ENCODE measurements at regions not wholly inside any gene's neighbourhood (a gene's known extent, or its start where the extent isn't known, plus 50 kb on each side); places are given as distances from the start of the nearest gene placed in this dataset.
"Not testable (repeated sequence)": the region's sequence is repeated elsewhere in the genome, so short reads cannot be mapped to it uniquely, and the experiment has no call there.

- Mint-ChIP-seq H3K27me3 (no peaks in the 10 kb centered on the region), H3K9me3 (peaks cover 48% of the 10 kb centered on the region), H3K4me1 (ENCODE audit: low read depth) (no peaks in the 10 kb centered on the region), H3K27ac (no peak overlapping the region), H3K4me3 (no peak overlapping the region), H3K36me3 (ENCODE audit: low read depth) (no peaks in the 10 kb centered on the region)
- intact Hi-C loops (cut with micrococcal nuclease) = no loop called here
These were observed 645.8 kb downstream of the C6orf118 start for GRCh38 chr6:164663634-164664033.

GRCh38 chr6:164661716-164662115, 647.7 kb downstream of the C6orf118 start:
- Mint-ChIP-seq H3K4me1 (ENCODE audit: low read depth) (no peaks in the 10 kb centered on the region), H3K36me3 (ENCODE audit: low read depth) (no peaks in the 10 kb centered on the region), H3K9me3 (peaks cover 51% of the 10 kb centered on the region), H3K27ac (no peak overlapping the region), H3K4me3 (no peak overlapping the region), H3K27me3 (no peaks in the 10 kb centered on the region)
- intact Hi-C loops (cut with micrococcal nuclease) = no loop called here

GRCh38 chr6:164660781-164661180, 648.6 kb downstream of the C6orf118 start:
- H3K36me3 Mint-ChIP-seq (ENCODE audit: low read depth) = no peaks in the 10 kb centered on the region

GRCh38 chr6:164640956-164641355, 668.4 kb downstream of the C6orf118 start:
- H3K4me3 Mint-ChIP-seq = no peak overlapping the region
- intact Hi-C loops (cut with micrococcal nuclease) = no loop called here
- no peak overlapping the region for H3K27ac Mint-ChIP-seq

More at GRCh38 chr6:164660781-164661180, 648.6 kb downstream of the C6orf118 start:
- Mint-ChIP-seq H3K4me3 (no peak overlapping the region), H3K9me3 (peaks cover 52% of the 10 kb centered on the region), H3K27me3 (no peaks in the 10 kb centered on the region), H3K27ac (no peak overlapping the region), H3K4me1 (ENCODE audit: low read depth) (no peaks in the 10 kb centered on the region)
- intact Hi-C loops (cut with micrococcal nuclease) = no loop called here

DNA sequence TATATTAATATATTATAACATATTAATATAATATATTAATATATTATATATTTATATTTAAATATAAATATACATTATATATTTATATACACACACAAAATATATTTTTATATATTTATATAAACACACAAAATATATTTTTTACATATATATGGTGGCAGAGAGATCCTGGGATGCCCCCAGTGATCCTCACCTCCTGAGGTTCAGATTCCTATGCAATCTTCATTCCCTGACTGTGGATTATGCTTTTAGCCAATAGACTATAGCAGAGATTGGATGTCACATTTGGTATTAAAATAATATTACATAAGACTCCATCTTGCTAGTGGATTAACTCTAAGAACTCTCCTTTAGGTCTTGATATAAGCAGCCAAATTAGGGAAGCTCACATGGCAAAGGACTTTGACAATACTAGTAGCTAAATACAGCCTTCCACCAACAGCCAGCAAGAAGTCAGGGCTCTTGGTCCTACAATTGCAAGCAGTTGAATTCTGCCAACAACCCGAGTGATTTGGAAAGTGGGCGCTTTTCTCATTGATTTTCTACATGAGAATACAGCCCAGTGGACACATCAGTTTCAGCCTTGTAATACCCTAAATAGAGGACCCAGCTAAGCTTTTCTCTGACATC, 681.0 kb downstream of the C6orf118 start:
- no peak overlapping the region for H3K27ac Mint-ChIP-seq
- intact Hi-C loops (cut with micrococcal nuclease) = no loop called here
- H3K27me3 Mint-ChIP-seq = no peaks in the 10 kb centered on the region

More at GRCh38 chr6:164640956-164641355, 668.4 kb downstream of the C6orf118 start:
- H3K4me1 Mint-ChIP-seq (ENCODE audit: low read depth) = no peaks in the 10 kb centered on the region
- H3K27me3 Mint-ChIP-seq = no peaks in the 10 kb centered on the region
- H3K9me3 Mint-ChIP-seq = peaks cover 35% of the 10 kb centered on the region
- H3K36me3 Mint-ChIP-seq (ENCODE audit: low read depth) = no peaks in the 10 kb centered on the region

DNA sequence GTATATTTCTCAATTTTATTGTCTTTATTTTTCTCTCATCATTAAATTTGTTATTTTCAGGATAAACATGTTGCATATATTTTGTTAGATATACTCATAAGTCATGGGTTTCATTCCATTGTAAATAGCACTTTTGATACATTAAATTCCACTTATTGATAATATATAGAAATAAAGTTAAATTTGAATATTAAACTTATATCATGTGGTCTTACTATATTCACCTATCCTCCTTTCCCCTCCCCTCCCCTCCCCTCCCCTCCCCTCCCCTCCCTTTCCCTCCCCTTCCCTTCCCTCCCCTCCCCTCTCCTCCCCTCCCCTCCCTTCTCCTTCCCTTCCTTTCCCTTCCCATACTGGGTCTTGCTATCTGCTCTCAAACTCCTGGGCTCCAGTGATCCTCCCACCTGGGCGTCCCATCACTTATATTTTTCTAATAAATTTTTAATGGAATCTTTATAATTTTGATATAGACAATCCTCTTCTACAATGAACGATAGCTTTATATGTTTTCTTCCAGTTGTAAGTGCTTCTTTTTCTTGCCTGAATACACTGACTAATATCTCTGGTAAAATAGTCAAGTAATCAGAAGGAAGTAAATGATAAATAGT, 692.4 kb downstream of the C6orf118 start:
- Mint-ChIP-seq H3K4me1 (ENCODE audit: low read depth) (no peaks in the 10 kb centered on the region), H3K36me3 (ENCODE audit: low read depth) (no peaks in the 10 kb centered on the region), H3K27ac (no peak overlapping the region), H3K4me3 (no peak overlapping the region), H3K27me3 (no peaks in the 10 kb centered on the region), H3K9me3 (no peaks in the 10 kb centered on the region)
- intact Hi-C loops (cut with micrococcal nuclease) = no loop called here

More for the DNA sequence above, 681.0 kb downstream of the C6orf118 start:
- H3K36me3 Mint-ChIP-seq (ENCODE audit: low read depth) = no peaks in the 10 kb centered on the region
- no peaks in the 10 kb centered on the region for H3K4me1 Mint-ChIP-seq (ENCODE audit: low read depth)
- peaks cover 10% of the 10 kb centered on the region for H3K9me3 Mint-ChIP-seq
- no peak overlapping the region for H3K4me3 Mint-ChIP-seq

GRCh38 chr6:164612751-164613150, 696.7 kb downstream of the C6orf118 start:
- no peak overlapping the region for H3K4me3 Mint-ChIP-seq
- H3K27ac Mint-ChIP-seq = no peak overlapping the region
- no peaks in the 10 kb centered on the region for H3K4me1 Mint-ChIP-seq (ENCODE audit: low read depth)
- no peaks in the 10 kb centered on the region for H3K36me3 Mint-ChIP-seq (ENCODE audit: low read depth)
- H3K9me3 Mint-ChIP-seq = no peaks in the 10 kb centered on the region
- H3K27me3 Mint-ChIP-seq = no peaks in the 10 kb centered on the region
- intact Hi-C loops (cut with micrococcal nuclease) = no loop called here

DNA sequence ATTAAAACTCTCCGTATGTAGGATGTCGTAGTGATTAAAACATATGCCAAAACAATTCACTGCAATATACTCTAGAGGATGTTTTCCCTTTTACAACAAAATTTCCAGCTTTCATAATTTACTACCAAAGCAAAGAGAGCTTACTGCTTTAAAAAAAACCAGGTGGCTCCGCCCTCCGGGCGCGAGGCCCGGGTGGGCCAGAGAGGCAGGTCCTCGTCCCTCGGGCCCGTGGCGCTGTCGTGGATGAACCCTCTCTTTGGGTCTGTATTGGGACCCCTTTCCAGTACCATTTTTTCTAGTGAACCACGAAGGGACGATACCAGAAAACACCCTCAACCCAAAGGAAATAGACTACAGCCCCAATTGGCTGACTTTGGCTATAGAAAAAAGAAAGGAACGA, 698.5 kb downstream of the C6orf118 start:
- intact Hi-C loops (cut with micrococcal nuclease); H3K4me3 Mint-ChIP-seq; H3K4me1 Mint-ChIP-seq (ENCODE audit: low read depth); H3K36me3 Mint-ChIP-seq (ENCODE audit: low read depth); H3K9me3 Mint-ChIP-seq; H3K27ac Mint-ChIP-seq; H3K27me3 Mint-ChIP-seq: not testable (repeated sequence)

- H3K9me3 Mint-ChIP-seq; H3K27me3 Mint-ChIP-seq; H3K4me1 Mint-ChIP-seq (ENCODE audit: low read depth); H3K36me3 Mint-ChIP-seq (ENCODE audit: low read depth); intact Hi-C loops (cut with micrococcal nuclease); H3K27ac Mint-ChIP-seq; H3K4me3 Mint-ChIP-seq: not testable (repeated sequence)
These were observed 707.0 kb downstream of the C6orf118 start for GRCh38 chr6:164602415-164602814.

GRCh38 chr6:164581563-164581962, 727.8 kb downstream of the C6orf118 start:
- Mint-ChIP-seq H3K9me3 (peaks cover 14% of the 10 kb centered on the region), H3K27me3 (no peaks in the 10 kb centered on the region), H3K4me1 (ENCODE audit: low read depth) (no peaks in the 10 kb centered on the region), H3K36me3 (ENCODE audit: low read depth) (no peaks in the 10 kb centered on the region), H3K4me3 (no peak overlapping the region), H3K27ac (no peak overlapping the region)
- intact Hi-C loops (cut with micrococcal nuclease) = no loop called here

- no peaks in the 10 kb centered on the region for H3K4me1 Mint-ChIP-seq (ENCODE audit: low read depth)
- H3K36me3 Mint-ChIP-seq (ENCODE audit: low read depth) = no peaks in the 10 kb centered on the region
- intact Hi-C loops (cut with micrococcal nuclease) = no loop called here
- peaks cover 22% of the 10 kb centered on the region for H3K9me3 Mint-ChIP-seq
- H3K27me3 Mint-ChIP-seq = no peaks in the 10 kb centered on the region
- no peak overlapping the region for H3K27ac Mint-ChIP-seq
- H3K4me3 Mint-ChIP-seq = no peak overlapping the region
These were observed 730.4 kb downstream of the C6orf118 start for GRCh38 chr6:164579035-164579434.

DNA sequence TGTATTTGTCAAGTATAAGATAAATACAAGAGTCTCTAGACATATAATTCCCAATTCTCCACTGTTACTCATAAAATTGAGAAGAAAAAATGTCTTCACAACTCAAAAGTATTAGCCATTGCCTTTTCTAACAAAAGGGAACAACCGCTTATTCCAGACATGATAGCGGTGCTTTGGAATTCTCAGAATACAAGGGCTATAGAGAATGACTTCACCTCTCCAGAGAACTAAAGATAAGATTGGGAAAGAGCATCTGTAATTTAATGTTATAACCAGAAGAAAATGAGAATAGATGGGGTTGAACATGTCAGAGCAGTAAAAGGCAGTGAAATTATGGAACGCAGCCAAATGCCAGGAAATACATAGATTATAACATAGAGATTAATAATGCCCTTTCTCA, 730.8 kb downstream of the C6orf118 start:
- Mint-ChIP-seq H3K9me3 (peaks cover 27% of the 10 kb centered on the region), H3K27me3 (no peaks in the 10 kb centered on the region), H3K27ac (no peak overlapping the region), H3K36me3 (ENCODE audit: low read depth) (no peaks in the 10 kb centered on the region), H3K4me3 (no peak overlapping the region), H3K4me1 (ENCODE audit: low read depth) (no peaks in the 10 kb centered on the region)
- intact Hi-C loops (cut with micrococcal nuclease) = no loop called here

- intact Hi-C loops (cut with micrococcal nuclease) = no loop called here
These were observed 738.6 kb downstream of the C6orf118 start for GRCh38 chr6:164570801-164571200.

GRCh38 chr6:164569509-164569908, 739.9 kb downstream of the C6orf118 start:
- peaks cover 41% of the 10 kb centered on the region for H3K9me3 Mint-ChIP-seq
- H3K4me3 Mint-ChIP-seq = no peak overlapping the region
- intact Hi-C loops (cut with micrococcal nuclease) = no loop called here
- H3K36me3 Mint-ChIP-seq (ENCODE audit: low read depth) = no peaks in the 10 kb centered on the region
- no peak overlapping the region for H3K27ac Mint-ChIP-seq
- no peaks in the 10 kb centered on the region for H3K27me3 Mint-ChIP-seq
- H3K4me1 Mint-ChIP-seq (ENCODE audit: low read depth) = no peaks in the 10 kb centered on the region

More at GRCh38 chr6:164570801-164571200, 738.6 kb downstream of the C6orf118 start:
- H3K4me1 Mint-ChIP-seq (ENCODE audit: low read depth) = no peaks in the 10 kb centered on the region
- peaks cover 50% of the 10 kb centered on the region for H3K9me3 Mint-ChIP-seq
- H3K36me3 Mint-ChIP-seq (ENCODE audit: low read depth) = no peaks in the 10 kb centered on the region
- no peaks in the 10 kb centered on the region for H3K27me3 Mint-ChIP-seq
- no peak overlapping the region for H3K4me3 Mint-ChIP-seq
- H3K27ac Mint-ChIP-seq = no peak overlapping the region

DNA sequence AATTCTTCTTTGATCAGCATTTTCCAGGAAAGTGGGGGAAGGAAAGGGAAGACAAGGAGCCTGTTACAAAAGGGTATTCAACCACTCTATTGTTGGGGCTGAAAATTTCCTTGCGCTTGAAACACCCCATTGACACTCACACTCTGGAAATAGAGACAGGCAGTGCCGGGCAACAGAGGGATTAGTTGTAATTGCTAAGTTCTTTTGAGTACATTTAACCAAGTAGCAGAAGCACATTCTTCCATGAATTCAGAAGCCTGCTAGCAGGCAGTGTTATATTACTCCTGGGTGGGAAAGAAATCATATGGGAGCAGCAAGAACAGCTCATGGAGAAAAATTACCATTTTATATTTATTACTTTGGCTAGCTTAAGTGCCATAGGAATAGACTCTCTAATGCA, 745.5 kb downstream of the C6orf118 start:
- peaks cover 49% of the 10 kb centered on the region for H3K9me3 Mint-ChIP-seq
- no peaks in the 10 kb centered on the region for H3K36me3 Mint-ChIP-seq (ENCODE audit: low read depth)
- no peaks in the 10 kb centered on the region for H3K4me1 Mint-ChIP-seq (ENCODE audit: low read depth)
- H3K27ac Mint-ChIP-seq = no peak overlapping the region
- no peaks in the 10 kb centered on the region for H3K27me3 Mint-ChIP-seq
- intact Hi-C loops (cut with micrococcal nuclease) = no loop called here
- H3K4me3 Mint-ChIP-seq = no peak overlapping the region
